ENCODE measurements at regions not wholly inside any gene's neighbourhood (a gene's known extent, or its start where the extent isn't known, plus 50 kb on each side); places are given as distances from the start of the nearest gene placed in this dataset.

GRCh38 chr3:189498995-189499704 lies 132.0 kb upstream of the TP63 start:
- FAIRE-seq = no peak
- TF ChIP-seq RCOR1 (IDR thresholded peaks at IDR 0.05; ENCODE audit: low read depth, low read length) (no peak), BHLHE40 (IDR thresholded peaks at IDR 0.05; ENCODE audit: low read depth, low read length) (no peak), JUN (IDR thresholded peaks at IDR 0.05) (no peak), ZSCAN20 (CRISPR knock-in tag; IDR thresholded peaks at IDR 0.05) (no peak), MAFK (IDR thresholded peaks at IDR 0.05; ENCODE audit: partially characterized antibody) (peak; percentile 67), NFE2L2 (conservative IDR thresholded peaks at IDR 0.05; ENCODE audit: low read length) (peak; percentile 64), PHF8 (IDR thresholded peaks at IDR 0.05; ENCODE audit: borderline replicate concordance, low read depth) (no peak), HEYL (CRISPR knock-in tag; IDR thresholded peaks at IDR 0.05) (no peak), TFCP2L1 (CRISPR knock-in tag; IDR thresholded peaks at IDR 0.05) (no peak)
- TF ChIP-seq, protein P1, sequence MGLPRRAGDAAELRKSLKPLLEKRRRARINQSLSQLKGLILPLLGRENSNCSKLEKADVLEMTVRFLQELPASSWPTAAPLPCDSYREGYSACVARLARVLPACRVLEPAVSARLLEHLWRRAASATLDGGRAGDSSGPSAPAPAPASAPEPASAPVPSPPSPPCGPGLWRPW (IDR thresholded peaks at IDR 0.05) = no peak
- TF ChIP-seq, protein P2, sequence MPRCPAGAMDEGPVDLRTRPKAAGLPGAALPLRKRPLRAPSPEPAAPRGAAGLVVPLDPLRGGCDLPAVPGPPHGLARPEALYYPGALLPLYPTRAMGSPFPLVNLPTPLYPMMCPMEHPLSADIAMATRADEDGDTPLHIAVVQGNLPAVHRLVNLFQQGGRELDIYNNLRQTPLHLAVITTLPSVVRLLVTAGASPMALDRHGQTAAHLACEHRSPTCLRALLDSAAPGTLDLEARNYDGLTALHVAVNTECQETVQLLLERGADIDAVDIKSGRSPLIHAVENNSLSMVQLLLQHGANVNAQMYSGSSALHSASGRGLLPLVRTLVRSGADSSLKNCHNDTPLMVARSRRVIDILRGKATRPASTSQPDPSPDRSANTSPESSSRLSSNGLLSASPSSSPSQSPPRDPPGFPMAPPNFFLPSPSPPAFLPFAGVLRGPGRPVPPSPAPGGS (IDR thresholded peaks at IDR 0.05) = no peak

DNA sequence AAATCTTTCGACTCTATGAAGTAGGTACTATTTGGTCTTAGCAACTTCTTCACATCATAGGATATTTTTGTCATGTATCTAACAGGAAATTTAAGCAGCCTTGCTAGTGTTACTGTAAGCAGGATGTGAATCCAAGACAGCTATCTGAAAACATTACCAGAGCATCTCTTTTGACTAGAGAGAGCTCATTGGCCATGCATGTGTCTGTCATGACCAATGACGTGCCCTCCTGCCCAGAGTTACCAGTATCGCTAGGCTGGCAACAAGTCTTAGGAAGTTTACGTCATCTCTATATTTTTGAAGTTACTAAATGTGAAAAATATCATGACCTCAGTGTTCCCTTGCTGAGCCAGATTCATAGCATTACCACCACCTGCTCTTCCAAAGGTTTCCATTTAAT lies 130.9 kb upstream of the TP63 start:
- no peak for TF ChIP-seq ZSCAN20 (CRISPR knock-in tag; IDR thresholded peaks at IDR 0.05)
- TF ChIP-seq, protein P3, sequence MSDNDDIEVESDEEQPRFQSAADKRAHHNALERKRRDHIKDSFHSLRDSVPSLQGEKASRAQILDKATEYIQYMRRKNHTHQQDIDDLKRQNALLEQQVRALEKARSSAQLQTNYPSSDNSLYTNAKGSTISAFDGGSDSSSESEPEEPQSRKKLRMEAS (IDR thresholded peaks at IDR 0.05) = no peak
- no peak for TF ChIP-seq EP300 (IDR thresholded peaks at IDR 0.05)
- TF ChIP-seq FOSB (CRISPR knock-in tag; IDR thresholded peaks at IDR 0.05) = no peak
- no peak for TF ChIP-seq CBX2 (IDR thresholded peaks at IDR 0.05; ENCODE audit: borderline replicate concordance, low read depth)
- no peak for TF ChIP-seq SREBF2 (IDR thresholded peaks at IDR 0.05)
- ATAC-seq = no peak
- ChIA-PET CTCF (interaction anchor here (1.5 kb wide), 1 partner anchor 18 kb away, joined by 3 read pairs; no protein-coding TSS in a partner anchor), POLR2A (no interaction called here)
- Histone ChIP-seq H3K4me2 (no peak overlapping the region), H3K4me3 (no peak overlapping the region), H3K4me1 (no peaks in the 10 kb centered on the region), H3K9me3 (no peaks in the 10 kb centered on the region), H3K27ac (no peak overlapping the region)
- FAIRE-seq = no peak
- DNase-seq (ENCODE audit: low read depth in 1 of 2, low spot score in 1 of 2) = no peak
- WGBS (ENCODE audit: missing lambda C conversion rate) = 94% methylated on average over 4 of the region's 4 CpGs

More at GRCh38 chr3:189498995-189499704, 132.0 kb upstream of the TP63 start:
- Histone ChIP-seq H3K4me2 (no peak overlapping the region), H3K4me1 (no peaks in the 10 kb centered on the region), H3K27ac (no peak overlapping the region), H3K9me3 (no peaks in the 10 kb centered on the region), H3K4me3 (no peak overlapping the region)
- ChIA-PET CTCF (no interaction called here), POLR2A (no interaction called here)
- DNase-seq (ENCODE audit: low read depth in 1 of 2, low spot score in 1 of 2) (no peak), ATAC-seq (no peak)
- WGBS (ENCODE audit: missing lambda C conversion rate) = 64% methylated on average over 4 of the region's 4 CpGs

DNA sequence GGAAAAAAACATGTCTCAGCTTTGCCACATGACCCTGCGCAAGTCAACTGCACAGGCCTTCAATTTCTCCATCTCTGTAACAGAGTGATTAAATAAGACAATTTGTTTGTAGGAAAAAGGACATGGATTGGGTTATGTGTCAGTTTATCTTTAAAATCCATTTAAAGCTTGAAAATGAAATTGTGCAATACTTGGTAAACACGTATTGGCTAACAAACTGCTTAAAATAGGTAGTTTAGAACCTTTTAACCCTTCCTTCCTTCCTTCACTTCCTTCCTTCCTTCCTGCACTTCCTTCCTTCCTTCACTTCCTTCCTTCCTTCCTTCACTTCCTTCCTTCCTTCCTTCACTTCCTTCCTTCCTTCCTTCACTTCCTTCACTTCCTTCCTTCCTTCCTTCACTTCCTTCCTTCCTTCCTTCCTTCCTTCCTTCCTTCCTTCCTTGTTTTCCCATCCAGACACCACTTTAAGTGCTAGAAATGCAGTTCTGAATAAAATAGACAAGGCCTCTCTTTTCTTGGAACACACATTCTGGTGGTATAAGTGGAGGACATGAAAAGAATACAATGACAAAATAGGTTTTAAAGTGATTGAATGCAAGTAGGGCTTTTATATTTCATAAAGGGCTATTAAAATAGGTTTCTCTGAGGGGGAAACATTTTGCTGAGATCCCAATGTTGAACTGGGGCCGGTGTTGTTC lies 130.2 kb upstream of the TP63 start:
- FAIRE-seq (no peak), ATAC-seq (no peak), DNase-seq (ENCODE audit: low read depth in 1 of 2, low spot score in 1 of 2) (no peak)
- Histone ChIP-seq H3K27ac (no peak overlapping the region), H3K4me1 (no peaks in the 10 kb centered on the region), H3K4me3 (no peak overlapping the region), H3K4me2 (no peak overlapping the region), H3K9me3 (no peaks in the 10 kb centered on the region)
- CTCF ChIA-PET = interaction anchor here (0.5 to 1.5 kb wide), 2 partner anchors 19 to 242 kb away, joined by 3 to 4 read pairs; no protein-coding TSS in a partner anchor
- WGBS (ENCODE audit: missing lambda C conversion rate) = 88% methylated on average over 3 of the region's 3 CpGs
- POLR2A ChIA-PET = no interaction called here
- TF ChIP-seq SREBF2 (IDR thresholded peaks at IDR 0.05) (no peak), CEBPB (IDR thresholded peaks at IDR 0.05) (peak in 1 of 2 experiments; percentile 29; a peak in 1 of 4 replicates)

GRCh38 chr3:189502256-189502655 lies 128.9 kb upstream of the TP63 start:
- Histone ChIP-seq H3K9me3 (no peaks in the 10 kb centered on the region), H3K4me1 (no peaks in the 10 kb centered on the region), H3K27ac (no peak overlapping the region), H3K4me3 (no peak overlapping the region), H3K4me2 (no peak overlapping the region)
- ChIA-PET POLR2A (no interaction called here), CTCF (no interaction called here)
- DNase-seq (ENCODE audit: low read depth in 1 of 2, low spot score in 1 of 2) (no peak), FAIRE-seq (no peak), ATAC-seq (no peak)
- 93% methylated on average over 4 of the region's 4 CpGs for WGBS (ENCODE audit: missing lambda C conversion rate)
- no peak for TF ChIP-seq USF2 (IDR thresholded peaks at IDR 0.05)
- no peak for TF ChIP-seq RNF2 (IDR thresholded peaks at IDR 0.05; ENCODE audit: borderline replicate concordance, low read depth)
- no peak for TF ChIP-seq FOXS1 (CRISPR knock-in tag; IDR thresholded peaks at IDR 0.05)
- TF ChIP-seq GATA3 (IDR thresholded peaks at IDR 0.05; ENCODE audit: borderline replicate concordance) = no peak
- no peak for TF ChIP-seq TFCP2L1 (CRISPR knock-in tag; IDR thresholded peaks at IDR 0.05)
- no peak for TF ChIP-seq HOXB5 (CRISPR knock-in tag; IDR thresholded peaks at IDR 0.05)
- no peak for TF ChIP-seq JUNB (IDR thresholded peaks at IDR 0.05)
- TF ChIP-seq NPAS2 (CRISPR knock-in tag; IDR thresholded peaks at IDR 0.05; ENCODE audit: borderline replicate concordance) = no peak
- no peak for TF ChIP-seq CBX8 (IDR thresholded peaks at IDR 0.05)
- no peak for TF ChIP-seq CHD2 (IDR thresholded peaks at IDR 0.05; ENCODE audit: low read length, partially characterized antibody)
- no peak for TF ChIP-seq FOSB (CRISPR knock-in tag; IDR thresholded peaks at IDR 0.05)
- no peak for TF ChIP-seq HMGXB4 (CRISPR knock-in tag; IDR thresholded peaks at IDR 0.05; ENCODE audit: borderline replicate concordance)

Data from A549 (cell line).